ENCODE measurements at regions not wholly inside any gene's neighbourhood (a gene's known extent, or its start where the extent isn't known, plus 50 kb on each side); places are given as distances from the start of the nearest gene placed in this dataset.

DNA sequence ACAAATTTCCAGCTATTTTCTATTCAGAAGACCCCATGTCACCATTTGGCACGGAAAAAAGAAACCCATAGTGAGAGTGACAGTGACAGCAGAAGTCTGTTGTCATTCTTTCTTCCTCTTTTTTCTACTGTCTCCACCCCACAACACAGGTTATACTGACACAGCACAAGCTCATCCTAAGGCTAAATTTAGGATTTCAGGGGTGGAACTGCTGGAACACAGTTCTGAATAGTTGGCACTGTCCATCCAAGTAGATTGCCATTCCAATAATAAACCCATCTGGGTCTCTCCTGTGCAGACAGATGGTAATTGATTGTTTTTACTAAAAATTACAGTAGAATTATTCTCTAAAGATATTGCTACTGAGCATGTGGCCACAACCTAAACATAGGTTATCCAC lies 95.2 kb upstream of the C11orf87 start:
- DNase-seq (ENCODE audit: low spot score) = no peak
- peaks cover 4% of the 10 kb centered on the region for H3K9me3 ChIP-seq (ENCODE audit: low read depth)
- no peaks in the 10 kb centered on the region for H3K36me3 ChIP-seq
- no peak overlapping the region for H3K27ac Mint-ChIP-seq
- H3K27me3 Mint-ChIP-seq (ENCODE audit: insufficient read depth, low read depth) = no peaks in the 10 kb centered on the region
- H3K9ac ChIP-seq = no peak overlapping the region
- H3K27ac ChIP-seq = no peak overlapping the region
- TF ChIP-seq EZH2 (IDR thresholded peaks at IDR 0.05) = no peak
- TF ChIP-seq, protein P1, sequence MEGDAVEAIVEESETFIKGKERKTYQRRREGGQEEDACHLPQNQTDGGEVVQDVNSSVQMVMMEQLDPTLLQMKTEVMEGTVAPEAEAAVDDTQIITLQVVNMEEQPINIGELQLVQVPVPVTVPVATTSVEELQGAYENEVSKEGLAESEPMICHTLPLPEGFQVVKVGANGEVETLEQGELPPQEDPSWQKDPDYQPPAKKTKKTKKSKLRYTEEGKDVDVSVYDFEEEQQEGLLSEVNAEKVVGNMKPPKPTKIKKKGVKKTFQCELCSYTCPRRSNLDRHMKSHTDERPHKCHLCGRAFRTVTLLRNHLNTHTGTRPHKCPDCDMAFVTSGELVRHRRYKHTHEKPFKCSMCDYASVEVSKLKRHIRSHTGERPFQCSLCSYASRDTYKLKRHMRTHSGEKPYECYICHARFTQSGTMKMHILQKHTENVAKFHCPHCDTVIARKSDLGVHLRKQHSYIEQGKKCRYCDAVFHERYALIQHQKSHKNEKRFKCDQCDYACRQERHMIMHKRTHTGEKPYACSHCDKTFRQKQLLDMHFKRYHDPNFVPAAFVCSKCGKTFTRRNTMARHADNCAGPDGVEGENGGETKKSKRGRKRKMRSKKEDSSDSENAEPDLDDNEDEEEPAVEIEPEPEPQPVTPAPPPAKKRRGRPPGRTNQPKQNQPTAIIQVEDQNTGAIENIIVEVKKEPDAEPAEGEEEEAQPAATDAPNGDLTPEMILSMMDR (IDR thresholded peaks at IDR 0.05) = no peak
- H3K79me2 ChIP-seq (ENCODE audit: low read depth) = no peaks in the 10 kb centered on the region
- H3K9me3 Mint-ChIP-seq = peaks cover 3% of the 10 kb centered on the region
- no peak overlapping the region for H3K4me3 Mint-ChIP-seq
- no peaks in the 10 kb centered on the region for H3K27me3 ChIP-seq
- H3K4me2 ChIP-seq = no peak overlapping the region
- H2AFZ ChIP-seq (replicated peaks) = no peak overlapping the region
- no peaks in the 10 kb centered on the region for H3K4me1 Mint-ChIP-seq
- H3F3A ChIP-seq (ENCODE audit: low read depth) = no peaks in the 10 kb centered on the region
- H3K4me1 ChIP-seq = no peaks in the 10 kb centered on the region
- H3K4me3 ChIP-seq = no peak overlapping the region
- H3K36me3 Mint-ChIP-seq = no peaks in the 10 kb centered on the region
- H4K20me1 ChIP-seq (ENCODE audit: low read depth) = no peaks in the 10 kb centered on the region

DNA sequence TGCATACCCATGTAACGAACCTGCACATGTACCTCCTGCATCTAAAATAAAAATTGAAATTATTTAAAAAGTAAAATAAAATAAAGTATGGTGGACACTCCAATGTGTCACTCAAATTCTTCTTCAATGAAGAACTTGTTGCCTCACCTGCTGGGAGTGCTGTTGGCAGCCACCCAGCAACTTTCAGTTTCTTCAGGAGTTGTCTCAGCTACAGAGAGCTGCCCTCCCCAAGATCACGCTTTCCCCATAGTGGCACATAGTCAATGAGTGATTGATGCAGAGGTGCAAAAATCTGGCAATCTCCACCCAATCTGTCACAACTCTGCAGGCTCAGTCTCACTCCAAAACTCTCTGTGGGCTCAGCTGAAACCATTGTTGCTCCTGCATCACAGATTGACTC lies 92.3 kb upstream of the C11orf87 start:
- H2AFZ ChIP-seq (replicated peaks) = no peak overlapping the region
- H3F3A ChIP-seq (ENCODE audit: low read depth) = no peaks in the 10 kb centered on the region
- no peaks in the 10 kb centered on the region for H3K4me1 ChIP-seq
- no peaks in the 10 kb centered on the region for H3K4me1 Mint-ChIP-seq
- TF ChIP-seq EZH2 (IDR thresholded peaks at IDR 0.05) (no peak), EZH2phosphoT487 (IDR thresholded peaks at IDR 0.05) (no peak)
- TF ChIP-seq, protein P1 (IDR thresholded peaks at IDR 0.05) = no peak
- no peak overlapping the region for H3K27ac Mint-ChIP-seq
- H3K4me2 ChIP-seq = no peak overlapping the region
- H3K27ac ChIP-seq = no peak overlapping the region
- no peaks in the 10 kb centered on the region for H4K20me1 ChIP-seq (ENCODE audit: low read depth)
- no peaks in the 10 kb centered on the region for H3K36me3 Mint-ChIP-seq
- no peaks in the 10 kb centered on the region for H3K79me2 ChIP-seq (ENCODE audit: low read depth)
- peaks cover 3% of the 10 kb centered on the region for H3K9me3 Mint-ChIP-seq
- no peak overlapping the region for H3K4me3 Mint-ChIP-seq
- no peak overlapping the region for H3K4me3 ChIP-seq
- no peak overlapping the region for H3K9ac ChIP-seq
- no peak for DNase-seq (ENCODE audit: low spot score)
- H3K36me3 ChIP-seq = no peaks in the 10 kb centered on the region
- no peaks in the 10 kb centered on the region for H3K27me3 ChIP-seq
- peaks cover 4% of the 10 kb centered on the region for H3K9me3 ChIP-seq (ENCODE audit: low read depth)
- no peaks in the 10 kb centered on the region for H3K27me3 Mint-ChIP-seq (ENCODE audit: insufficient read depth, low read depth)

DNA sequence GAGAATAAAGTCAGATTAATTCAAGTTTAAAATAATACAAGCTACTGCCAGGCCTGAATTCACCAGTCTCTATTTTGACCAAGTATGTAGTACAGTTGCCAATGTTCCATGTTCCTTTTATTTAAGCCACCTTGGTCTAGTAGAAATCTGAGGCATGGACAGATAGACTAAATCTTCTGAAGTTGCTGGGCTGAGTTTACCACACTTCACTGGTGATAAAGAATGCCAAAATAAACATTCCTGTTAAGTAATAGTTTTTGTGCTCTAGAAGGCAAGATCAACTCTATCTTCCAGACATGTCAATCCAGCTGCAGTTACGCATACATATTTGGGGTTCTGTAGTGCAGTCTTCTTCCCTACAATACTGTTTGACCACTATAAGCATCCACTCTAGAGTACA lies 83.9 kb upstream of the C11orf87 start:
- H3K27me3 Mint-ChIP-seq (ENCODE audit: insufficient read depth, low read depth) = no peaks in the 10 kb centered on the region
- H3K36me3 Mint-ChIP-seq = no peaks in the 10 kb centered on the region
- no peaks in the 10 kb centered on the region for H3K36me3 ChIP-seq
- no peaks in the 10 kb centered on the region for H3F3A ChIP-seq (ENCODE audit: low read depth)
- H3K4me2 ChIP-seq = no peak overlapping the region
- H3K4me3 Mint-ChIP-seq = no peak overlapping the region
- no peaks in the 10 kb centered on the region for H3K79me2 ChIP-seq (ENCODE audit: low read depth)
- no peak overlapping the region for H3K9ac ChIP-seq
- H3K4me1 ChIP-seq = no peaks in the 10 kb centered on the region
- TF ChIP-seq EZH2phosphoT487 (IDR thresholded peaks at IDR 0.05) = no peak
- TF ChIP-seq, protein P1 (IDR thresholded peaks at IDR 0.05) = no peak
- no peak for TF ChIP-seq EZH2 (IDR thresholded peaks at IDR 0.05)
- no peak for DNase-seq (ENCODE audit: low spot score)
- no peak overlapping the region for H3K27ac ChIP-seq
- no peaks in the 10 kb centered on the region for H4K20me1 ChIP-seq (ENCODE audit: low read depth)
- no peaks in the 10 kb centered on the region for H3K27me3 ChIP-seq
- H3K9me3 ChIP-seq (ENCODE audit: low read depth) = no peaks in the 10 kb centered on the region
- no peaks in the 10 kb centered on the region for H3K4me1 Mint-ChIP-seq
- no peak overlapping the region for H2AFZ ChIP-seq (replicated peaks)
- peaks cover 3% of the 10 kb centered on the region for H3K9me3 Mint-ChIP-seq
- H3K27ac Mint-ChIP-seq = no peak overlapping the region
- H3K4me3 ChIP-seq = no peak overlapping the region

DNA sequence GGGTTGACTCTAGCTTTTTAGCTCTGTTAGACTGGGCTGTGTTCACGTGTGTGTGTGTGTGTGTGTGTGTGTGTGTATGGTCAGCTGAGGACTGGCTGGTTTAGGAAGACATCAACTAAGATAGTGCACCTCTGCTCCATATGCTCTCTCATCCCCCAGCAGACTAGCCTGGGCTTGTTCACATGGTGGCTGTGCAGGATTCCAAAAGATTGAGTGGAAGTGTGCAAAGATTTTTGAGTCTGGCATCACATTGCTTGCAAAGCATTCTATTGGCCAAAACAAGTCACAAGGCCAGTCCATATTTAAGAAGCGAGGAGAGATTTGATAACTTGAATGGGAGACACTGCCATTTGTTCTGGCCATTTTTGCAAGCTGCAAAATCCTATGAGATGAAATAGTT lies 79.7 kb upstream of the C11orf87 start:
- no peaks in the 10 kb centered on the region for H3K36me3 ChIP-seq
- peak overlapping the region; percentile 2 for H2AFZ ChIP-seq (replicated peaks)
- H3K9ac ChIP-seq = no peak overlapping the region
- Mint-ChIP-seq H3K9me3 (peaks cover 3% of the 10 kb centered on the region), H3K27me3 (ENCODE audit: insufficient read depth, low read depth) (no peaks in the 10 kb centered on the region), H3K36me3 (no peaks in the 10 kb centered on the region), H3K4me3 (no peak overlapping the region), H3K4me1 (no peaks in the 10 kb centered on the region), H3K27ac (no peak overlapping the region)
- H3F3A ChIP-seq (ENCODE audit: low read depth) = no peaks in the 10 kb centered on the region
- no peaks in the 10 kb centered on the region for H3K9me3 ChIP-seq (ENCODE audit: low read depth)
- no peak for DNase-seq (ENCODE audit: low spot score)
- no peaks in the 10 kb centered on the region for H3K79me2 ChIP-seq (ENCODE audit: low read depth)
- no peak overlapping the region for H3K4me3 ChIP-seq
- H3K4me2 ChIP-seq = no peak overlapping the region
- TF ChIP-seq, protein P1 (IDR thresholded peaks at IDR 0.05) = no peak
- TF ChIP-seq EZH2 (IDR thresholded peaks at IDR 0.05) = no peak
- TF ChIP-seq EZH2phosphoT487 (IDR thresholded peaks at IDR 0.05) = no peak
- no peaks in the 10 kb centered on the region for H4K20me1 ChIP-seq (ENCODE audit: low read depth)
- H3K4me1 ChIP-seq = no peaks in the 10 kb centered on the region
- H3K27ac ChIP-seq = no peak overlapping the region
- no peaks in the 10 kb centered on the region for H3K27me3 ChIP-seq

All from neural progenitor cell (in vitro differentiated cells).